ENCODE measurements at regions not wholly inside any gene's neighbourhood (a gene's known extent, or its start where the extent isn't known, plus 50 kb on each side); places are given as distances from the start of the nearest gene placed in this dataset.

- TF ChIP-seq CTCF (IDR thresholded peaks at IDR 0.05; ENCODE audit: low read depth, low read length) (no peak), EZH2phosphoT487 (IDR thresholded peaks at IDR 0.05; ENCODE audit: low read depth) (no peak)
These were observed 1148.5 kb upstream of the DIAPH2 start for GRCh38 chrX:95536111-95536510.
